H9 (cell line): ENCODE measurements at regions not wholly inside any gene's neighbourhood (a gene's known extent, or its start where the extent isn't known, plus 50 kb on each side); places are given as distances from the start of the nearest gene placed in this dataset.

Experiments used
- DNase-seq: peaks from one replicate; pipeline ENCODE4 v3.0.0-alpha.2; 2017
- H2AFZ ChIP-seq: one replicate; pipeline ENCODE4 v1.6.1; 2013; ENCODE audit warnings: mild to moderate bottlenecking, low read length, control low read depth, moderate library complexity
- H2AK5ac ChIP-seq: 2 replicates; pipeline ENCODE4 v1.6.1; 2013; ENCODE audit warnings: low read length, control low read depth, mixed read lengths; ENCODE audit not compliant: insufficient read length
- H2BK120ac ChIP-seq: one replicate; pipeline ENCODE4 v1.6.1; 2013; ENCODE audit warnings: low read depth, mild to moderate bottlenecking, low read length, control low read depth, inconsistent platforms; ENCODE audit not compliant: poor library complexity, severe bottlenecking
- H2BK12ac ChIP-seq: 2 replicates; pipeline ENCODE4 v1.6.1; 2013; ENCODE audit warnings: low read length, control low read depth, mixed read lengths, low read depth; ENCODE audit not compliant: insufficient read length
- H2BK15ac ChIP-seq: 2 replicates; pipeline ENCODE4 v1.6.1; 2013; ENCODE audit warnings: low read depth, low read length, control low read depth
- H2BK20ac ChIP-seq: one replicate; pipeline ENCODE4 v1.6.1; 2013; ENCODE audit warnings: low read depth, mild to moderate bottlenecking, low read length, control low read depth, inconsistent platforms; ENCODE audit not compliant: poor library complexity, severe bottlenecking
- H2BK5ac ChIP-seq: 2 replicates; pipeline ENCODE4 v1.6.1; 2013; ENCODE audit warnings: low read length, control low read depth, mixed read lengths; ENCODE audit not compliant: insufficient read length
- H3K14ac ChIP-seq: 2 replicates; pipeline ENCODE4 v1.6.1; 2013; ENCODE audit warnings: low read length, control low read depth; ENCODE audit not compliant: insufficient read depth
- H3K18ac ChIP-seq: 2 replicates; pipeline ENCODE4 v1.6.1; 2013; ENCODE audit warnings: low read depth, mild to moderate bottlenecking, mixed read lengths, low read length, control low read depth; ENCODE audit not compliant: insufficient read length
- H3K23ac ChIP-seq: 2 replicates; pipeline ENCODE4 v1.6.1; 2013; ENCODE audit warnings: low read length, control low read depth, mixed read lengths, low read depth; ENCODE audit not compliant: insufficient read length
- H3K23me2 ChIP-seq: 2 replicates; pipeline ENCODE4 v1.6.1; 2013; ENCODE audit warnings: low read depth, mild to moderate bottlenecking, mixed read lengths, low read length, control low read depth; ENCODE audit not compliant: insufficient read length, poor library complexity, severe bottlenecking
- H3K27ac ChIP-seq: 2 replicates; pipeline ENCODE4 v1.5.1; 2013; ENCODE audit warnings: low read length, control low read depth, mixed read lengths, low read depth; ENCODE audit not compliant: insufficient read length
- H3K27me3 ChIP-seq: 2 replicates; pipeline ENCODE4 v1.6.1; 2013; ENCODE audit warnings: low read length, control low read depth, inconsistent platforms; ENCODE audit not compliant: insufficient read depth
- H3K4ac ChIP-seq: 2 replicates; pipeline ENCODE4 v1.6.1; 2013; ENCODE audit warnings: low read depth, mild to moderate bottlenecking, control low read depth, inconsistent platforms, low read length, moderate library complexity
- H3K4me1 ChIP-seq: 2 replicates; pipeline ENCODE4 v1.6.1; 2013; ENCODE audit warnings: low read length, control low read depth, inconsistent platforms; ENCODE audit not compliant: insufficient read depth
- H3K4me2 ChIP-seq: 2 replicates; pipeline ENCODE4 v1.6.1; 2013; ENCODE audit warnings: low read length, control low read depth, mixed read lengths; ENCODE audit not compliant: insufficient read length, insufficient read depth
- H3K56ac ChIP-seq: 2 replicates; pipeline ENCODE4 v1.6.1; 2013; ENCODE audit warnings: low read depth, mild to moderate bottlenecking, mixed read lengths, low read length, control low read depth; ENCODE audit not compliant: insufficient read length
- H3K79me1 ChIP-seq: 2 replicates; pipeline ENCODE4 v1.6.1; 2013; ENCODE audit warnings: low read depth, mild to moderate bottlenecking, moderate library complexity, low read length, control low read depth, inconsistent platforms; ENCODE audit not compliant: insufficient read depth, poor library complexity, severe bottlenecking
- H3K79me2 ChIP-seq: 2 replicates; pipeline ENCODE4 v1.6.1; 2013; ENCODE audit warnings: low read length, control low read depth, inconsistent platforms; ENCODE audit not compliant: insufficient read depth
- H3K9ac ChIP-seq: 2 replicates; pipeline ENCODE4 v1.6.1; 2013; ENCODE audit warnings: low read length, control low read depth, mixed read lengths; ENCODE audit not compliant: insufficient read length; ENCODE audit errors: extremely low read depth
- H3K9me3 ChIP-seq: one replicate; pipeline ENCODE4 v1.6.1; 2013; ENCODE audit warnings: low read depth, low read length, inconsistent platforms; ENCODE audit not compliant: control insufficient read depth
- H3T11ph ChIP-seq: one replicate; pipeline ENCODE4 v1.6.1; 2013; ENCODE audit warnings: mild to moderate bottlenecking, low read length, control low read depth, inconsistent platforms
- H4K20me1 ChIP-seq: one replicate; pipeline ENCODE4 v1.6.1; 2013; ENCODE audit not compliant: control insufficient read depth, insufficient read length, insufficient read depth
- H4K5ac ChIP-seq: 2 replicates; pipeline ENCODE4 v1.6.1; 2013; ENCODE audit warnings: low read depth, mild to moderate bottlenecking, mixed read lengths, low read length, control low read depth; ENCODE audit not compliant: insufficient read length
- H4K8ac ChIP-seq: replicated peaks from 2 replicates; pipeline ENCODE4 v1.6.1; 2013; ENCODE audit warnings: low read length, control low read depth, mixed read lengths, low read depth; ENCODE audit not compliant: insufficient read length
- H4K91ac ChIP-seq: 2 replicates; pipeline ENCODE4 v1.6.1; 2013; ENCODE audit warnings: low read depth, mild to moderate bottlenecking, moderate library complexity, mixed read lengths, low read length, control low read depth; ENCODE audit not compliant: insufficient read length
- H3K27ac Mint-ChIP-seq, 3 experiments: 2 replicates in 2 of 3; 3 replicates in 1 of 3; pipeline ENCODE4 v1.8.0; 2020 to 2021; ENCODE audit warnings: mixed read lengths in 3 of 3, mild to moderate bottlenecking in 1 of 3, moderate library complexity in 1 of 3
- H3K27me3 Mint-ChIP-seq: 2 replicates; pipeline ENCODE4 v1.8.0; 2021; ENCODE audit warnings: low read depth, mild to moderate bottlenecking, moderate library complexity, mixed read lengths
- H3K36me3 Mint-ChIP-seq, 3 experiments: 2 replicates in 2 of 3; 3 replicates in 1 of 3; pipeline ENCODE4 v1.8.0; 2020 to 2021; ENCODE audit warnings: low read depth in 3 of 3, mixed read lengths in 3 of 3; ENCODE audit not compliant: insufficient read depth in 1 of 3
- H3K4me1 Mint-ChIP-seq, 2 experiments: 2 replicates each; pipeline ENCODE4 v1.8.0; 2020; ENCODE audit warnings: mixed read lengths in 2 of 2
- H3K4me3 Mint-ChIP-seq, 2 experiments: 2 replicates in 1 of 2; 3 replicates in 1 of 2; pipeline ENCODE4 v1.8.0; 2020 to 2021; ENCODE audit warnings: mild to moderate bottlenecking in 2 of 2, mixed read lengths in 2 of 2, moderate library complexity in 1 of 2
- H3K9me3 Mint-ChIP-seq, 2 experiments: 2 replicates in 1 of 2; 3 replicates in 1 of 2; pipeline ENCODE4 v1.8.0; 2020; ENCODE audit warnings: mild to moderate bottlenecking in 2 of 2, mixed read lengths in 2 of 2, moderate library complexity in 1 of 2
- CTCF ChIP-seq: fragments of 200-600 bp; sonication (generic); conservative IDR thresholded peaks from 3 replicates; pipeline ENCODE4 v1.8.0; 2021; ENCODE audit warnings: antibody characterized with exemption, mild to moderate bottlenecking

- no peaks in the 10 kb centered on the region for H3K27me3 ChIP-seq
- no peak overlapping the region for H2AFZ ChIP-seq
- no peak overlapping the region for H3K4me3 Mint-ChIP-seq
These were observed 348.1 kb upstream of the MIR17HG start for GRCh38 chr13:90999401-90999800.

More at GRCh38 chr13:90999401-90999800, 348.1 kb upstream of the MIR17HG start:
- TF ChIP-seq CTCF = no peak
- H3K23ac ChIP-seq = no peak overlapping the region
- H3K27ac ChIP-seq = no peak overlapping the region
- H2AK5ac ChIP-seq = no peak overlapping the region
- no peak overlapping the region for H3K4me2 ChIP-seq
- H3K9me3 Mint-ChIP-seq = no peaks in the 10 kb centered on the region
- no peak for DNase-seq
- no peak overlapping the region for H3K27ac Mint-ChIP-seq
- H4K8ac ChIP-seq = no peak overlapping the region
- no peak overlapping the region for H2BK5ac ChIP-seq
- H3K27me3 Mint-ChIP-seq = no peaks in the 10 kb centered on the region
- H3K9me3 ChIP-seq = no peaks in the 10 kb centered on the region
- no peaks in the 10 kb centered on the region for H3K79me1 ChIP-seq
- no peaks in the 10 kb centered on the region for H3K36me3 Mint-ChIP-seq
- no peak overlapping the region for H3K9ac ChIP-seq
- no peak overlapping the region for H3T11ph ChIP-seq
- 0 out of 4 replicates have a peak, but pooled peaks cover 0 to 2% of the 10 kb centered on the region in 2 experiments for H3K4me1 Mint-ChIP-seq
- no peak overlapping the region for H2BK20ac ChIP-seq
- no peaks in the 10 kb centered on the region for H3K4me1 ChIP-seq
- no peak overlapping the region for H2BK15ac ChIP-seq
- no peak overlapping the region for H3K4ac ChIP-seq
- no peak overlapping the region for H3K56ac ChIP-seq
- H3K79me2 ChIP-seq = no peaks in the 10 kb centered on the region
- H3K14ac ChIP-seq = no peak overlapping the region
- no peaks in the 10 kb centered on the region for H4K20me1 ChIP-seq
- H2BK120ac ChIP-seq = no peak overlapping the region
- no peak overlapping the region for H2BK12ac ChIP-seq
- H3K18ac ChIP-seq = no peak overlapping the region
- H4K91ac ChIP-seq = no peak overlapping the region
- H4K5ac ChIP-seq = no peak overlapping the region
- no peaks in the 10 kb centered on the region for H3K23me2 ChIP-seq
